ENCODE measurements at regions not wholly inside any gene's neighbourhood (a gene's known extent, or its start where the extent isn't known, plus 50 kb on each side); places are given as distances from the start of the nearest gene placed in this dataset.

DNA sequence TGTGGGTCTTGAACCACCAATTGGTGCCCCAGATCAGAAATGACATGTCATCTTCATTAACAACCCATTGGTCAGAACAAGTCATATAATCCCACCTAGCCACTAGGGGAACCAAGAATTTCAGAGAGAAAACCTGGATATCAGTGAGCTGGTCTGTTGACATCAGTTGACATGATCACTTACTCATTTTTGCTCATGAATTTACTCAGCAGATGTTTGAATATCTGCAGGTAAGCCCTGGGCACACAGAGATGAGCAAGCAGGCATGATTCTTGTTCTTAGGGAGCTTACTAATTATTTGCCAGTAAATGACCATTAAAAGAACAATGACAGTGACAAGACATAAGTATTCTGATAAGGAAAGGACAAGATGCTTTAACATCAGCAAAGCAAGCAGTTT, 64.3 kb upstream of the PLCL2 start:
- Mint-ChIP-seq H3K4me1 (ENCODE audit: low read depth) (peaks cover 21% of the 10 kb centered on the region), H3K27me3 (no peaks in the 10 kb centered on the region), H3K36me3 (ENCODE audit: low read depth) (no peaks in the 10 kb centered on the region), H3K4me3 (no peak overlapping the region), H3K27ac (no peak overlapping the region), H3K9me3 (no peaks in the 10 kb centered on the region)

DNA sequence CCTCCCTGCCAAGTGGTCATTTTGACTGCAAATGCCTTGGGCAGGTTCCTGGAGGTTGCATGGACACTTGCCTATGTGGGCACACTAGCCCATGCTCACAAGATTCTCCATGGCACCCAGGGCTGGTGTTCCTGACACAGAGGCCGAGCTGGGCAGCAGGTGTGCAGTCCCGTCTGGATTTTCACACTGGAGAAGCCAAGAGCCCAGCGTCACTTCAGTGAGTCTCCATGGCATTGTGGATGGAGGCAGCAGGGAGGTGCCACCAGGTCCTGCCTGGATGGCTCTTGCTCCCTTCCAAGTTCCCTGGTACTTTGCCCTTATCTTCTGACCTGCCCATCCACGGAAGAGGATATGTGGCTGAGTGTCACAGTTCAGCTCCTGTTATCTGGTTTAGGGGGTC, 63.7 kb upstream of the PLCL2 start:
- H3K27ac Mint-ChIP-seq, result no peak overlapping the region
- no peaks in the 10 kb centered on the region for H3K27me3 Mint-ChIP-seq
- no peaks in the 10 kb centered on the region for H3K36me3 Mint-ChIP-seq (ENCODE audit: low read depth)
- H3K9me3 Mint-ChIP-seq, result no peaks in the 10 kb centered on the region
- H3K4me1 Mint-ChIP-seq (ENCODE audit: low read depth), result peaks cover 21% of the 10 kb centered on the region
- H3K4me3 Mint-ChIP-seq, result no peak overlapping the region

DNA sequence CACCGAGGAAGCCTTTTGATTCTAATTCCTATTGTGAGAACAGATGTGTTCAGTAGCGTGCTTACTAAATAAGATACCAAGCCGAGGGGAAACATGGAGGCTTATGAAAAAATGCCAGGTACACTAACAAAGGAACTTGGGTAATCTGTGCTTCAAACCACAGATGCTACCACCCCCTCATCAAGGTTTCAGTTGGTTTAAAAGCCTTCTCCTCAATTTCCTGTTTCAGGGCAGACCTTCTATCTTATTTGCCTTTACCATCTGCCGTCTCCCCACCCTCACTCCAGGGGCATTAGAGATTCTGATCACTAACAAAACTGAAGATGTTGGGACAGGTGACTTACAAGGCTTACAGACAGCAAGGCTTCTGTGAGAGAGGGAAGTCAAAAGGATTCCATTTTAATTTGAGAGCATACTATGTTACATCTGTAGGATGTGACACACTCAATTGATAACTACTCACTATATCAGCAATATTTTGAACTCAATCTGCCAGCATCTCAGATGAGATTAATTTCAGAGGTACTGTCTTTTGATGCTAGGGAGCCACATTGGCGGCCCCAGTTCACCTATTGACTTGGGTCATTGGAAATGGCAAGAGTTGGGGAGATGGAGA, 60.6 kb upstream of the PLCL2 start:
- H3K27me3 Mint-ChIP-seq, result no peaks in the 10 kb centered on the region
- peaks cover 28% of the 10 kb centered on the region for H3K4me1 Mint-ChIP-seq (ENCODE audit: low read depth)
- H3K4me3 Mint-ChIP-seq, result peak overlapping the region; percentile 18
- no peaks in the 10 kb centered on the region for H3K36me3 Mint-ChIP-seq (ENCODE audit: low read depth)
- no peaks in the 10 kb centered on the region for H3K9me3 Mint-ChIP-seq
- H3K27ac Mint-ChIP-seq, result no peak overlapping the region

DNA sequence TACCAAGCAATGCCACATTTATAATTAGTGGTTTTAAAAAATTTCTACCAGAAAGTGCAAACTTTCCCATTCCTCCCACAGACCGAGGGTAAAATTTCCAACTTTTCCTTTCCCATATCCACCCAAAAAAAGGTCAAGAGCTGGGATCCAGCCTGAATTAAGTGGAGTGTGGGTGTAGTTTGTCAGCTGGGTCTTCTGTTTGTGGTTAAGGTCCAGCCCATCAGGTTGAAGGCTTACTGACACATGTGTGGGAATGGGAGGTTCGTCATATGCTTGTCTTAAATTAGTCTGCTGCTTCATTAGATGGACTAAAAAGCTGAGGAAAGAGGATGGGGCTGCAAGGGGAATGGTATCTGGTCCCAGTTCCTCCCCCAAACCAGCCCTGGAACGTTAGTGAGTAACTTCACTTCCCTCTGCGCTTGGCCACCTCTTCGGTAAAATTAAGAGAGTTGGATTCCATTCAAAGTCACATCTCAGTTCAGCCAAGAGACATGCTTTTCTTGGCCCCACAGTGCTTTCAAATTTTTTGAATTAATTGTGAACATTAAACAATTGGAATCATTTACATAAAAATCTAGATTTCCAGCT, 59.0 kb upstream of the PLCL2 start:
- no peaks in the 10 kb centered on the region for H3K27me3 Mint-ChIP-seq
- H3K36me3 Mint-ChIP-seq (ENCODE audit: low read depth), result no peaks in the 10 kb centered on the region
- peaks cover 28% of the 10 kb centered on the region for H3K4me1 Mint-ChIP-seq (ENCODE audit: low read depth)
- H3K9me3 Mint-ChIP-seq, result no peaks in the 10 kb centered on the region
- no peak overlapping the region for H3K27ac Mint-ChIP-seq
- no peak overlapping the region for H3K4me3 Mint-ChIP-seq

DNA sequence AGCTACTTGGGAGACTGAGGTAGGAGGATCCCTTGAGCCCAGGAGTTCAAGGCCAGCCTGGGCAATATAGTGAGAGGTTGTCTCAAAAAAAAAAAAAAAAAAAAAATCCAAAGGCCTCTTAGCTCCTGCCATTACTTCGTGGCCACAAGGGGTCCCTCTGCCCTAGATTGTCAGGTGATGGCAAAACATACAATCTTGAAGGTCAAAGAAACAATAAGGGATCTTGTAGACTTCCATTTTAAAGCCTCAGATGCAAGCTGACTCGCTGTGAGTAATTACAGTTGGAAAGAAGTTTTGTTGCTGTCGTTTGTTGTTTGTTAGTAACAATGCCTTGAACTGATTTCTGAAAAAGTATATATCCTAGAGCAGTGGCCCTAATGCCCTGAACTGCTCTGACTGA, 55.9 kb upstream of the PLCL2 start:
- no peaks in the 10 kb centered on the region for H3K9me3 Mint-ChIP-seq
- H3K27ac Mint-ChIP-seq, result no peak overlapping the region
- H3K4me1 Mint-ChIP-seq (ENCODE audit: low read depth), result peaks cover 19% of the 10 kb centered on the region
- H3K27me3 Mint-ChIP-seq, result no peaks in the 10 kb centered on the region
- H3K4me3 Mint-ChIP-seq, result no peak overlapping the region
- no peaks in the 10 kb centered on the region for H3K36me3 Mint-ChIP-seq (ENCODE audit: low read depth)

DNA sequence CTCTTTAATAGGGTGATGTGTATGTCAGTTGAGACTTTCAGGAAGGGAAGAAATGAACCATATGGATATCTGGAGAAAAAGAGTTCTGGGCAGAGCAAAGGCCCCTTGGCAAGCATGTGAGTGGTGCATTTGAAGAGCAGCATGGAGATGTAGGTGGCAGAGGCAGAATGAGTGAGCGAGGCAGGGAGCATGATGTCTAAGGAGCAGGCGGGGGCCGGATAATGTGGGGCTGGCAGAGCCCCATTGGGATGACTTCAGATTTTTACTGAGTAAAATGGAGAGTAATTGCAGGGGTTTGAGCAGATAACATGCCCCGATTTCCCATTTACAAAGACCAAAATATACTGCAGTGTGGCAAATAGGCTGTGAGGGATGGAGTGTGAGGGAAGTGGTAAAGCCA, 52.9 kb upstream of the PLCL2 start:
- Mint-ChIP-seq H3K4me1 (ENCODE audit: low read depth) (peaks cover 7% of the 10 kb centered on the region), H3K27ac (no peak overlapping the region), H3K9me3 (no peaks in the 10 kb centered on the region), H3K36me3 (ENCODE audit: low read depth) (no peaks in the 10 kb centered on the region), H3K27me3 (no peaks in the 10 kb centered on the region), H3K4me3 (no peak overlapping the region)

DNA sequence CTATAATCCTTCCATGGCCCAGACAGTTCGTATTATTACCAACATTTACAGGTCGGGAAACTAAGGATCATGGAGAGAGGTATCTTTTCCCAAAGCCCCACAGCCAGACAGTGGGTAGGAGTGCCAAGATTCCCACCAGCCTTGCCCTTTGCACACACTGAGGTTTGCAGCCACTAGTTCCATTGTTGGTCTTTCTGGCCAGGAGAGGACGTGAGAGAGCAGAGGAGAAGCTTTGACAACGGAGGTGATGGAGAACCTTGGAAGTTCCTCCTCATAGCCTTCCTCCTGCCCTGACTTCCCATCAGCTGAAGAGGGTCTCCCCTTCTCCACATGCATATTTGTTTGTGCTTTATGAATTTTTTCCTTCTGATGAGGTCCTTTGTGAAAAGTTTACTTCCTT, 50.5 kb upstream of the PLCL2 start:
- H3K4me1 Mint-ChIP-seq (ENCODE audit: low read depth), result peaks cover 22% of the 10 kb centered on the region
- no peaks in the 10 kb centered on the region for H3K36me3 Mint-ChIP-seq (ENCODE audit: low read depth)
- H3K4me3 Mint-ChIP-seq, result no peak overlapping the region
- H3K9me3 Mint-ChIP-seq, result no peaks in the 10 kb centered on the region
- no peaks in the 10 kb centered on the region for H3K27me3 Mint-ChIP-seq
- no peak overlapping the region for H3K27ac Mint-ChIP-seq

DNA sequence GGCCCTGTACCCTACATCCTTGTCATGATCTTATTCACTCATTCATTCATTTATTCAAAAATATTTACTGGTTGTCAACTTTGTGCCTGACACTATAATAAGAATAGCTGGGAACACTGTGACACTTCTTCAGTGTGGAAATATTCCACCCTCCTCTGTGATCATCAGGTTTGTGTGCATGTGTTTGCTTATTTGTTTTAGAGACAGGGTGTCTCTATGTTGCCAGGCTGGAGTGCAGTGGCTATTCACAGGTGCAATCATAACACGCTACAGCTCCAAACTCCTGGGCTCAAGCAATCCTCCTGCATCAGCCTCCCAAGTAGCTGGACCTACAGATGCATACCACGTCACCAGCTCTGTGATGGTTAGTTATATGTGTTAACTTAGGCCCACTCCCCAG, 50.0 kb upstream of the PLCL2 start:
- peaks cover 24% of the 10 kb centered on the region for H3K4me1 Mint-ChIP-seq (ENCODE audit: low read depth)
- H3K9me3 Mint-ChIP-seq, result no peaks in the 10 kb centered on the region
- H3K4me3 Mint-ChIP-seq, result no peak overlapping the region
- H3K36me3 Mint-ChIP-seq (ENCODE audit: low read depth), result no peaks in the 10 kb centered on the region
- no peaks in the 10 kb centered on the region for H3K27me3 Mint-ChIP-seq
- H3K27ac Mint-ChIP-seq, result no peak overlapping the region

Data from stimulated activated naive CD8-positive, alpha-beta T cell treated with anti-CD3 and anti-CD28 coated beads, Interleukin-15, Interleukin-2, amounts not matched to agents 100 ng/mL and 50 ng/mL, for 24 hours (primary cell).